Brain microvascular endothelial cell (primary cell): ENCODE measurements at regions not wholly inside any gene's neighbourhood (a gene's known extent, or its start where the extent isn't known, plus 50 kb on each side); places are given as distances from the start of the nearest gene placed in this dataset.

ENCODE experiments used
- DNase-seq: peaks from one replicate; pipeline ENCODE4 v3.0.0-alpha.2; 2020
- H3K27ac ChIP-seq: fragments of 250-450 bp; sonication (Bioruptor Pico); 2 replicates; pipeline ENCODE4 v1.5.1; 2020; ENCODE audit warnings: mild to moderate bottlenecking, moderate library complexity
- H3K27me3 ChIP-seq: fragments of 250-450 bp; sonication (Bioruptor Pico); replicated peaks from 2 replicates; pipeline ENCODE4 v1.5.1; 2020; ENCODE audit warnings: mild to moderate bottlenecking
- H3K36me3 ChIP-seq: fragments of 250-450 bp; sonication (Bioruptor Pico); replicated peaks from 2 replicates; pipeline ENCODE4 v1.5.1; 2020; ENCODE audit warnings: mild to moderate bottlenecking
- H3K4me3 ChIP-seq: 2 replicates; pipeline ENCODE4 v1.5.1; 2011; ENCODE audit warnings: low read depth, mild to moderate bottlenecking, control low read depth, low read length, moderate library complexity
- CTCF ChIP-seq: IDR thresholded peaks from 2 replicates; pipeline ENCODE4 v1.5.1; 2011; ENCODE audit warnings: low read depth, mild to moderate bottlenecking, moderate library complexity, low read length, control low read depth, inconsistent platforms; ENCODE audit errors: missing control alignments
- in situ Hi-C: cut with HindIII; loops from 2 replicates; pipeline ENCODE4 v1.10.0; 2017; ENCODE audit warnings: low sequenced_read_pairs, low pct_ligation_motif_present

DNA sequence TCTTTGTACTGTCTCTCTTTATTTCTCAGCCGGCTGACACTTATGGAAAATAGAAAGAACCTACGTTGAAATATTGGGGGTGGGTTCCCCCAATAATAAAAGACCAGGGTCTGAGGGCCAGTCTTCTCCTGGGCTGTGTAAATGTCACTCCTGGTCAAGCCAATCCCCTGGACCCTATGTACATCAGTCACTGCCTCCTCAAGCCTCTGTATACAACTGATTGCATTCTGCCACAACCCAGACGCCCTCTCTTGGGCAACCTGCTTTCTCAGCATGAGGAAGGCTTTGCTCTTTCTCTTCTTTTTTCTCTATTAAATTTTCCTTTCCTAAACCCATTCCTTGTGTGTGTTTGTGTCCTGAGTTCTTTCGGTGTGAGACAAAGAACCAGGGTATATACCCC, 84.1 kb upstream of the SERBP1 start:
- H3K4me3 ChIP-seq = no peak overlapping the region
- in situ Hi-C loops = no loop called here
- H3K27me3 ChIP-seq = no peaks in the 10 kb centered on the region
- no peaks in the 10 kb centered on the region for H3K36me3 ChIP-seq
- TF ChIP-seq CTCF = no peak
- no peak for DNase-seq
- no peak overlapping the region for H3K27ac ChIP-seq

GRCh38 chr1:67514786-67515185, 84.6 kb upstream of the SERBP1 start:
- no peak for DNase-seq
- no peak overlapping the region for H3K4me3 ChIP-seq
- in situ Hi-C loops = no loop called here
- H3K27me3 ChIP-seq = no peaks in the 10 kb centered on the region
- no peak overlapping the region for H3K27ac ChIP-seq
- no peaks in the 10 kb centered on the region for H3K36me3 ChIP-seq
- no peak for TF ChIP-seq CTCF

GRCh38 chr1:67515324-67516080, 85.3 kb upstream of the SERBP1 start:
- in situ Hi-C loops = no loop called here
- Histone ChIP-seq H3K36me3 (no peaks in the 10 kb centered on the region), H3K27me3 (no peaks in the 10 kb centered on the region), H3K27ac (no peak overlapping the region), H3K4me3 (no peak overlapping the region)
- no peak for TF ChIP-seq CTCF
- no peak for DNase-seq

GRCh38 chr1:67517046-67517445, 86.8 kb upstream of the SERBP1 start:
- TF ChIP-seq CTCF = no peak
- H3K27ac ChIP-seq = no peak overlapping the region
- H3K36me3 ChIP-seq = no peaks in the 10 kb centered on the region
- H3K4me3 ChIP-seq = no peak overlapping the region
- in situ Hi-C loops = no loop called here
- no peaks in the 10 kb centered on the region for H3K27me3 ChIP-seq
- DNase-seq = no peak

DNA sequence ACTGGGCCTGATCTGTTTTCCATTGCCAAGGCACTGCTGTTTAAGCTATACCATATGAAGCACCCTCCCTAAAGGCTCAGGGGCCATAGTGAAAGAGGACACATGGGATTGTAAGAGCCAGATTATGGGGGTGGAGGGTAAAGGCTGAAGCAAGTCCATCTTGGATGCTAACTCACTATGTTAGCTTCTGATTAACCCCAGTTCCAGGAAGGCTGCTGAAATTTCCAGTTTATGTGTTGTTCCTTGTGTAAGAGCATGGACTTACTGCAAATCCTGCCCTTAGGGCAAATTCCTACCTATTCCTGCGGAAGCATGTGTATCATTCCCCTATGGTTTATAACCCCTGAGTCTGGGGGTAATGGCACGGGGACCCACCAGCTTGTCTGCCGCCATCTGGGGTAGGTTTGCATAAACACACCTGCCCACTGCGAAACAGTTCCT, 91.8 kb upstream of the SERBP1 start:
- no peak for DNase-seq
- Histone ChIP-seq H3K4me3 (no peak overlapping the region), H3K27me3 (no peaks in the 10 kb centered on the region), H3K27ac (no peak overlapping the region), H3K36me3 (no peaks in the 10 kb centered on the region)
- in situ Hi-C loops = no loop called here
- TF ChIP-seq CTCF = no peak

DNA sequence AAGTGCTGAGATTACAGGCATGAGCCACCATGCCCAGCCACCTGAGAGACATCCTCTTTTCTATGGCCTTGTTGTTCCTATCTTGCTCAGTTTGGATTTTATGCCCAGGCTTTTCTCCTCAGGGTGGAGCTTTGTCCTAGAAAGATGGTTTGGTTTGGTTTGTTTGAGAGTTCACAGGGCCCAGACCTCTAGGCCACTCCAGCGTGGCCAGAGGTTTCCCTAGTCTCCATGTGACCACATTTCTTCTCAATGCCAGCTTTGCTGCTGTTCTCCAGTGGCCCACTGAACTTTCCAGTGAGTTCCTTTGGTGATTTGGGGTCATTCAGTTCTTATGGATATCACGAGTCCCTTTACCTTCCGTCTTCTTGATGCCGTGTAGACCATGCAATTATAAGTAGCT, 92.6 kb upstream of the SERBP1 start:
- in situ Hi-C loops = no loop called here
- no peak overlapping the region for H3K4me3 ChIP-seq
- DNase-seq = no peak
- TF ChIP-seq CTCF = no peak
- H3K36me3 ChIP-seq = no peaks in the 10 kb centered on the region
- no peak overlapping the region for H3K27ac ChIP-seq
- H3K27me3 ChIP-seq = no peaks in the 10 kb centered on the region
